WTC11 (cell line): ENCODE measurements at regions not wholly inside any gene's neighbourhood (a gene's known extent, or its start where the extent isn't known, plus 50 kb on each side); places are given as distances from the start of the nearest gene placed in this dataset.

ENCODE experiments used
- ATAC-seq: fragments of 200-7000 bp; cut with Tn5 transposase; 2 replicates; pipeline ENCODE4 v1.10.0; 2021; ENCODE audit warnings: mild to moderate bottlenecking, moderate library complexity
- CTCF ChIA-PET: fragments of 300-600 bp; sonication (Branson Sonifier 250); formaldehyde crosslinking; loops from one replicate; lab custom pipeline; 2021; ENCODE audit warnings: antibody characterized with exemption; lab: Charles Lee
- POLR2A ChIA-PET: fragments of 350-600 bp; sonication (Branson Sonifier 250); formaldehyde crosslinking; loops from one replicate; lab custom pipeline; 2021; ENCODE audit warnings: antibody characterized with exemption; lab: Charles Lee
- DNase-seq: peaks from one replicate; pipeline ENCODE4 v3.0.0; 2021; ENCODE audit warnings: low spot score
- H3K27ac Mint-ChIP-seq: 2 replicates; pipeline ENCODE4 v1.8.0; 2021; ENCODE audit warnings: mixed read lengths
- H3K27me3 Mint-ChIP-seq: 2 replicates; pipeline ENCODE4 v1.8.0; 2021; ENCODE audit warnings: low read depth, mild to moderate bottlenecking, moderate library complexity, mixed read lengths
- H3K36me3 Mint-ChIP-seq: 2 replicates; pipeline ENCODE4 v1.8.0; 2021; ENCODE audit warnings: mixed read lengths
- H3K4me1 Mint-ChIP-seq: 2 replicates; pipeline ENCODE4 v1.8.0; 2022; ENCODE audit warnings: mixed read lengths
- H3K4me3 Mint-ChIP-seq: 2 replicates; pipeline ENCODE4 v1.8.0; 2021; ENCODE audit warnings: mild to moderate bottlenecking, moderate library complexity, mixed read lengths
- H3K9me3 Mint-ChIP-seq: 2 replicates; pipeline ENCODE4 v1.8.0; 2021; ENCODE audit warnings: mixed read lengths
- AFF4 ChIP-seq: sonication (generic); formaldehyde crosslinking; IDR thresholded peaks from 2 replicates; pipeline ENCODE4 v1.8.1; 2023; ENCODE audit warnings: mild to moderate bottlenecking, missing genetic modification reagents, borderline replicate concordance
- MLX ChIP-seq: sonication (generic); formaldehyde crosslinking; IDR thresholded peaks from 2 replicates; pipeline ENCODE4 v1.8.1; 2023; ENCODE audit warnings: mild to moderate bottlenecking, missing genetic modification reagents, moderate library complexity
- NR2C2 ChIP-seq: sonication (generic); formaldehyde crosslinking; IDR thresholded peaks from 2 replicates; pipeline ENCODE4 v1.8.0; 2022; ENCODE audit warnings: mild to moderate bottlenecking, missing genetic modification reagents
- PRDM15 ChIP-seq: sonication (generic); formaldehyde crosslinking; IDR thresholded peaks from 2 replicates; pipeline ENCODE4 v1.8.0; 2022; ENCODE audit warnings: missing genetic modification reagents
- ZNF138 ChIP-seq: sonication (generic); formaldehyde crosslinking; conservative IDR thresholded peaks from 2 replicates; pipeline ENCODE4 v1.8.1; 2022; ENCODE audit warnings: mild to moderate bottlenecking, moderate library complexity, missing genetic modification reagents
- ZNF219 ChIP-seq: sonication (generic); formaldehyde crosslinking; IDR thresholded peaks from 2 replicates; pipeline ENCODE4 v1.8.0; 2023; ENCODE audit warnings: missing genetic modification reagents, mild to moderate bottlenecking, borderline replicate concordance
- ZNF317 ChIP-seq: sonication (generic); formaldehyde crosslinking; IDR thresholded peaks from 2 replicates; pipeline ENCODE4 v1.8.1; 2023; ENCODE audit warnings: low read depth, mild to moderate bottlenecking, moderate library complexity, missing genetic modification reagents, borderline replicate concordance
- TF ChIP-seq, protein P1 (sequence below): sonication (generic); formaldehyde crosslinking; IDR thresholded peaks from 2 replicates; pipeline ENCODE4 v1.8.0; 2023; ENCODE audit warnings: missing genetic modification reagents, mild to moderate bottlenecking, borderline replicate concordance
- TF ChIP-seq, protein P2 (sequence below): sonication (generic); formaldehyde crosslinking; IDR thresholded peaks from 2 replicates; pipeline ENCODE4 v1.8.0; 2022; ENCODE audit warnings: mild to moderate bottlenecking, missing genetic modification reagents

- CTCF ChIA-PET, result interaction anchor here (0.6 kb wide), 1 partner anchor 1735 kb away, joined by 5 read pairs; no protein-coding TSS in a partner anchor
- H3K36me3 Mint-ChIP-seq, result no peaks in the 10 kb centered on the region
- H3K4me1 Mint-ChIP-seq, result peaks cover 50% of the 10 kb centered on the region
Observed at GRCh38 chr12:107369679-107370078, 276.3 kb upstream of the CRY1 start.

DNA sequence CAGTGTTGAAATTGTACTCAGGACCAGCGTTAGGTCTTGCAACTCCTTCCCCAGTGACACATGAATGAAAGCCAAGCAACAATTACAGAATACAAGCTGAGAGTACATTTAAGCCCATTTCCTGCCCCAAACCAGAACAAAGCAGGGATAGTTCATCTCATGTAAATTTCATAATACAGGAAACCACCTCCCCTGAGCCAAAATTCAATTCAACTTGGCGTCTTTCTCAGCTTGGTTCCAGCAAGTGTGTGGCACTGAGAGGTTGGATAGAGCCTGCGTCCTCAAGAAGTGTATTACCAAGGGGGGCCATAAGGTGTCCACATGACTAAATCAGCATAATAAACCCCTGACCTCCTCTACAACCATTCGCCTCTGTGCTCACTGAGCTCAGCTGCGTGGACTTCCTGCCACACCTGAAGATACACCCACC, 278.9 kb upstream of the CRY1 start:
- ATAC-seq (peak; percentile 42; the same call in 1 of the 2 replicates), DNase-seq (no peak)
- Mint-ChIP-seq H3K4me1 (peaks cover 42% of the 10 kb centered on the region), H3K27ac (no peak overlapping the region), H3K36me3 (no peaks in the 10 kb centered on the region), H3K4me3 (no peak overlapping the region), H3K9me3 (no peaks in the 10 kb centered on the region), H3K27me3 (peaks cover 4% of the 10 kb centered on the region)
- CTCF ChIA-PET, result interaction anchor here (1.2 kb wide), 1 partner anchor 12 kb away, joined by 6 read pairs; no protein-coding TSS in a partner anchor
- no peak for TF ChIP-seq ZNF219 (CRISPR knock-in tag)
- TF ChIP-seq ZNF138 (CRISPR knock-in tag), result no peak
- TF ChIP-seq, protein P1, sequence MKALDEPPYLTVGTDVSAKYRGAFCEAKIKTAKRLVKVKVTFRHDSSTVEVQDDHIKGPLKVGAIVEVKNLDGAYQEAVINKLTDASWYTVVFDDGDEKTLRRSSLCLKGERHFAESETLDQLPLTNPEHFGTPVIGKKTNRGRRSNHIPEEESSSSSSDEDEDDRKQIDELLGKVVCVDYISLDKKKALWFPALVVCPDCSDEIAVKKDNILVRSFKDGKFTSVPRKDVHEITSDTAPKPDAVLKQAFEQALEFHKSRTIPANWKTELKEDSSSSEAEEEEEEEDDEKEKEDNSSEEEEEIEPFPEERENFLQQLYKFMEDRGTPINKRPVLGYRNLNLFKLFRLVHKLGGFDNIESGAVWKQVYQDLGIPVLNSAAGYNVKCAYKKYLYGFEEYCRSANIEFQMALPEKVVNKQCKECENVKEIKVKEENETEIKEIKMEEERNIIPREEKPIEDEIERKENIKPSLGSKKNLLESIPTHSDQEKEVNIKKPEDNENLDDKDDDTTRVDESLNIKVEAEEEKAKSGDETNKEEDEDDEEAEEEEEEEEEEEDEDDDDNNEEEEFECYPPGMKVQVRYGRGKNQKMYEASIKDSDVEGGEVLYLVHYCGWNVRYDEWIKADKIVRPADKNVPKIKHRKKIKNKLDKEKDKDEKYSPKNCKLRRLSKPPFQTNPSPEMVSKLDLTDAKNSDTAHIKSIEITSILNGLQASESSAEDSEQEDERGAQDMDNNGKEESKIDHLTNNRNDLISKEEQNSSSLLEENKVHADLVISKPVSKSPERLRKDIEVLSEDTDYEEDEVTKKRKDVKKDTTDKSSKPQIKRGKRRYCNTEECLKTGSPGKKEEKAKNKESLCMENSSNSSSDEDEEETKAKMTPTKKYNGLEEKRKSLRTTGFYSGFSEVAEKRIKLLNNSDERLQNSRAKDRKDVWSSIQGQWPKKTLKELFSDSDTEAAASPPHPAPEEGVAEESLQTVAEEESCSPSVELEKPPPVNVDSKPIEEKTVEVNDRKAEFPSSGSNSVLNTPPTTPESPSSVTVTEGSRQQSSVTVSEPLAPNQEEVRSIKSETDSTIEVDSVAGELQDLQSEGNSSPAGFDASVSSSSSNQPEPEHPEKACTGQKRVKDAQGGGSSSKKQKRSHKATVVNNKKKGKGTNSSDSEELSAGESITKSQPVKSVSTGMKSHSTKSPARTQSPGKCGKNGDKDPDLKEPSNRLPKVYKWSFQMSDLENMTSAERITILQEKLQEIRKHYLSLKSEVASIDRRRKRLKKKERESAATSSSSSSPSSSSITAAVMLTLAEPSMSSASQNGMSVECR, result no peak
- no peak for TF ChIP-seq AFF4 (CRISPR knock-in tag)
- TF ChIP-seq PRDM15 (CRISPR knock-in tag), result no peak
- TF ChIP-seq ZNF317 (CRISPR knock-in tag), result no peak
- TF ChIP-seq, protein P2, sequence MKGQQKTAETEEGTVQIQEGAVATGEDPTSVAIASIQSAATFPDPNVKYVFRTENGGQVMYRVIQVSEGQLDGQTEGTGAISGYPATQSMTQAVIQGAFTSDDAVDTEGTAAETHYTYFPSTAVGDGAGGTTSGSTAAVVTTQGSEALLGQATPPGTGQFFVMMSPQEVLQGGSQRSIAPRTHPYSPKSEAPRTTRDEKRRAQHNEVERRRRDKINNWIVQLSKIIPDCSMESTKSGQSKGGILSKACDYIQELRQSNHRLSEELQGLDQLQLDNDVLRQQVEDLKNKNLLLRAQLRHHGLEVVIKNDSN (CRISPR knock-in tag), result no peak
- TF ChIP-seq NR2C2 (CRISPR knock-in tag), result no peak
- POLR2A ChIA-PET, result no interaction called here

More at GRCh38 chr12:107369679-107370078, 276.3 kb upstream of the CRY1 start:
- Mint-ChIP-seq H3K27me3 (peaks cover 4% of the 10 kb centered on the region), H3K27ac (no peak overlapping the region), H3K4me3 (no peak overlapping the region), H3K9me3 (peaks cover 3% of the 10 kb centered on the region; the same call in 1 of the 2 replicates)
- DNase-seq (no peak), ATAC-seq (no peak)
- TF ChIP-seq MLX (CRISPR knock-in tag), result no peak
- TF ChIP-seq PRDM15 (CRISPR knock-in tag), result no peak
- POLR2A ChIA-PET, result interaction anchor here (0.6 kb wide), 1 partner anchor 88 kb away, joined by 5 read pairs; no protein-coding TSS in a partner anchor
